ENCODE measurements at regions not wholly inside any gene's neighbourhood (a gene's known extent, or its start where the extent isn't known, plus 50 kb on each side); places are given as distances from the start of the nearest gene placed in this dataset.
"Not testable (repeated sequence)": the region's sequence is repeated elsewhere in the genome, so short reads cannot be mapped to it uniquely, and the experiment has no call there.

DNA sequence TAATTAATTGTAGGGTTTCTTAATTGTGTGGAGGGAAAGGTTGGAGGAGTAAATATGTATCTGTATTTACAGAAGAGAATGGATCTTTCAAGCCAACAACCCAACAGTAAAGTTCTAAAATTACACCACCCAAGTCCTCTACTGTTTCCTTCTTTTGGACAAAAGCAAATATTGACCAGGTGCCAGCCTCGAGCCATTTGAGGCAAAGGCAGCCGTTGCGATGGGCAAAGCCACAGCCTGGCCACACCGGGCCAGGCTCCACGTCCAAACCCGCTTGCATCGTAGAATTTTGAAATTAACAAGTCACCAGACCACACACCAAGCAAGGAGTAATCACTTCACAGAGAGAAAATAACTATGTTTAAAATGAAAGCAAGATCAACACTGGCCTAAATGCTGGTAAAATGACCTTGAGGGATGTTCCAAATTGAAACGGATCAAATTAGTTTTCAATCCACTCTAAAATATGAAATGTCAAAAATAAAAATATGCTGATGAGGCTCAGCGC is 331.0 kb downstream of the BCL2L11 start:
- ATAC-seq, result peak; percentile 5
- intact Hi-C loops (cut with DNase I); H3K27ac ChIP-seq; DNase-seq; H3K36me3 ChIP-seq; H3K9me3 ChIP-seq; H3K4me1 ChIP-seq; H3K4me3 ChIP-seq; H3K27me3 ChIP-seq: not testable (repeated sequence)

DNA sequence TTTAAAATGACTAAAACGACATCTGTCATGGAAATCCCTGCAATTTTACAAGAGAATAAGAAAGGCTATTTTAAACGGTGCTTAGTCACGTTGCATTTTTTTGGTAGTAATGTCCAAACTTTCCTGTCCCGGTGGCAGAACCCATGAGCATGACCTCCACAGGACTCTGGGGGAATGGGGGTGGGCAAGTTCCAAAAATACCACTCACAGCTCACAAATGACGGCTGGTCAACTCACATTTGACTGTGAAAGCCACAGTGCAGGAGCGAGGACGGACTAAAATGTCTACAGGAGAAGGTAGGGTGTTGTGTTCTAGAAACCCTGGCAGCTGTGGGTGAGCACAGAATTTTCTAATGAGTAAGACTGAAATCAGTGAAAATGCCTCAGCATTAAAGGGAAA is 331.5 kb downstream of the BCL2L11 start:
- H3K27ac ChIP-seq; H3K4me1 ChIP-seq; ATAC-seq; H3K4me3 ChIP-seq; intact Hi-C loops (cut with DNase I); H3K36me3 ChIP-seq; H3K27me3 ChIP-seq; DNase-seq; H3K9me3 ChIP-seq: not testable (repeated sequence)

DNA sequence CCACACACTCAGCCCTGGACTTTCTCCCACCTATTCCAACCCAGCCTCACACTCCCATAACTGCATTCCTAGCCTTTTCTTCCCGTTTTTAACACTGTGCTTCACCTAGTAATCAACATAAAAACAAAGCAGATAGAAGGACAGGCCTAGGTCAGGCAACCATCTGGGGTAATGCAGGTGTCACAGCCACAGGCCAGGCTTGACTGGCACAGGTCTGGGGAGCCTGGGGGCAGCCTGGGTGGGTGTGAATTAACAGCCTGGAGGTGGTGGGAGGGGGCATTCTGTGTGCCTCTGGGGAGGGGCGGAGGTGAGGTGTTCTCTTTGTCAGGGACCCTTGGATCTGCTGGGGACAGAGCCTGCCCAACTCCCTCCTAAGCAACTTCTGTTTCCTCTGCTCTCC is 332.6 kb downstream of the BCL2L11 start:
- H3K9me3 ChIP-seq; H3K27me3 ChIP-seq; H3K36me3 ChIP-seq; DNase-seq; H3K4me3 ChIP-seq; H3K4me1 ChIP-seq; H3K27ac ChIP-seq; intact Hi-C loops (cut with DNase I): not testable (repeated sequence)
- ATAC-seq, result peak; percentile 12

DNA sequence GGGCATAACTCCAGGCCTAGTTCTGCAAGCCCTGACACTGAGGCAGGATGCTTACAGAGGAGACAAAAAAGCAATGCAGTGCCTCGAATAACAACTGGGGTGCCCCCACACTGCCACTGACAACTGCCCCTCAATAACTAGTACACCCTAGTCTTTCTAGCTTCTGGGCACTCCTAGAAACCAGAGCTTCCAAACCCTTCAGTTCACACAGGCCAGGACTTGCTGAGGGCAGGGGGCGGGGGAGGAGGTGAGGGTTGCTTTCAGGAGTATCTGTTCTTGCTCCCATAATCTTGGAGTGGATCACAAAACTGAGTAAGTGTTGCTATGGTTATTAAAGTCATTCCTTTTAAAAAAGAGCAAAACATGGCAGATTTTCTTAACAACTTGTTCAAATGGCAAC is 333.1 kb downstream of the BCL2L11 start:
- H3K9me3 ChIP-seq; H3K4me3 ChIP-seq; H3K27me3 ChIP-seq; DNase-seq; H3K36me3 ChIP-seq; H3K27ac ChIP-seq; H3K4me1 ChIP-seq; intact Hi-C loops (cut with DNase I): not testable (repeated sequence)
- ATAC-seq, result peak; percentile 10

DNA sequence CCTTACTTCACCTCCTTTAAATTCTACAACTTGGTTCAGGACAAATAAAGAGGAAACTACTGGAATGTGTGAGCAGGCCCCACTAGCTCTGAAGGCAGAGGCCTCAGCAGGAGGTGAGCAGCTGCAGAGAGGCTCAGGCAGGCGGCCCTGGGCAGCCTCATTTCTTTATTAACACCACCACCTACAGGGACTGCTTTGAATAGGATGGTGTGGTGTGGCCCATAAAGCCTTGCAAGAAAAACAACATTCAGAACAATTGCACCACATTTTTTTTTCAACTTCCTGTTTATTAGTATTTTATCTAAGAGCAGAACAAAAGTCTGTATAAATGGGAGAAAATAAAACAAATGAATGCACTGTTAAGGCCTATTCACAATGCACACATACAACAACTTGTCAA is 333.7 kb downstream of the BCL2L11 start:
- TF ChIP-seq, protein P1, sequence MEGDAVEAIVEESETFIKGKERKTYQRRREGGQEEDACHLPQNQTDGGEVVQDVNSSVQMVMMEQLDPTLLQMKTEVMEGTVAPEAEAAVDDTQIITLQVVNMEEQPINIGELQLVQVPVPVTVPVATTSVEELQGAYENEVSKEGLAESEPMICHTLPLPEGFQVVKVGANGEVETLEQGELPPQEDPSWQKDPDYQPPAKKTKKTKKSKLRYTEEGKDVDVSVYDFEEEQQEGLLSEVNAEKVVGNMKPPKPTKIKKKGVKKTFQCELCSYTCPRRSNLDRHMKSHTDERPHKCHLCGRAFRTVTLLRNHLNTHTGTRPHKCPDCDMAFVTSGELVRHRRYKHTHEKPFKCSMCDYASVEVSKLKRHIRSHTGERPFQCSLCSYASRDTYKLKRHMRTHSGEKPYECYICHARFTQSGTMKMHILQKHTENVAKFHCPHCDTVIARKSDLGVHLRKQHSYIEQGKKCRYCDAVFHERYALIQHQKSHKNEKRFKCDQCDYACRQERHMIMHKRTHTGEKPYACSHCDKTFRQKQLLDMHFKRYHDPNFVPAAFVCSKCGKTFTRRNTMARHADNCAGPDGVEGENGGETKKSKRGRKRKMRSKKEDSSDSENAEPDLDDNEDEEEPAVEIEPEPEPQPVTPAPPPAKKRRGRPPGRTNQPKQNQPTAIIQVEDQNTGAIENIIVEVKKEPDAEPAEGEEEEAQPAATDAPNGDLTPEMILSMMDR (IDR thresholded peaks at IDR 0.05), result peak; percentile 12
- H3K27me3 ChIP-seq; H3K4me3 ChIP-seq; H3K27ac ChIP-seq; H3K9me3 ChIP-seq; H3K4me1 ChIP-seq; DNase-seq; H3K36me3 ChIP-seq; intact Hi-C loops (cut with DNase I): not testable (repeated sequence)
- peak; percentile 97 for ATAC-seq

GRCh38 chr2:111455016-111456015 is 334.6 kb downstream of the BCL2L11 start:
- H3K36me3 ChIP-seq; H3K4me3 ChIP-seq; H3K9me3 ChIP-seq; H3K27ac ChIP-seq; H3K27me3 ChIP-seq; intact Hi-C loops (cut with DNase I); DNase-seq; H3K4me1 ChIP-seq: not testable (repeated sequence)
- ATAC-seq, result peak; percentile 40

DNA sequence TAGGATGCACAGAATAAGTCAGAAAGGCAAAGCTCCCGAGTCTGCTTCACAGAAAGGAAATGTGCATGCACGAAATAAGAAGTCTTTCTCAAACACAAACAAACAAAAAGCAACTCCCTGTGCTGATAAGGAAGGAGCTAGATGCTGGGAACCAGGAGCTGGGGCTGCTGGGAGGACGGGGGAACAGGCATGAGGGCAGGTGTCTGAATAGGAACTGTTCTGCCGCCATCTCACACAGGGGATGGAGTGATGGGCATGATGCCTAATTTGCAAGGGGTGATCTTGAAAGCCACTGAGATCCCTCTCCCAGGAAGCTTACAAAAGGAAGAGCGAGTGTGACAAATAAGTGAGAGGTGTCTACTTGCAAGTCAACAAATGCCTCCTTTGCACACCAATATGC is 336.5 kb downstream of the BCL2L11 start:
- intact Hi-C loops (cut with DNase I); DNase-seq; H3K36me3 ChIP-seq; H3K9me3 ChIP-seq; H3K4me3 ChIP-seq; H3K4me1 ChIP-seq; H3K27me3 ChIP-seq; H3K27ac ChIP-seq; ATAC-seq: not testable (repeated sequence)

DNA sequence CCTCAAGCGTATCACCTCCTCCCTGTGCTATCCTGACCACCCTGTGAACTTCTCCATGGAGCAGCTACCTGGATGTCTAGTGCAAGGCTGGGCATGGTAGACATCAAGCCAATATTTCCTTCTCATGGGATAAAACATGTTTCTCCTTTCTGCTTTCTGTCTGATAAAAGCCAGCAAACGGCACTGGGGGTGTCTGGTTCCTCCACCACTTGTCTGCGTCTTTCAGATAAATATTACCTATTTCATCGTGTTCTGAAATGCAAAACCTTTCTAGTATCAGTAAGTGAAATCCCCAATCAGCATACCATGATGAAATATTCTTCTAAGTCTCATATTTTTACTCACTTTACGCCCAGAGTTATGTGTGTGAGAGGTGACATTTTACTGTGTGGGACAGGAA is 340.2 kb downstream of the BCL2L11 start:
- DNase-seq; H3K27me3 ChIP-seq; H3K4me1 ChIP-seq; H3K9me3 ChIP-seq; intact Hi-C loops (cut with DNase I); ATAC-seq; H3K4me3 ChIP-seq; H3K36me3 ChIP-seq; H3K27ac ChIP-seq: not testable (repeated sequence)

DNA sequence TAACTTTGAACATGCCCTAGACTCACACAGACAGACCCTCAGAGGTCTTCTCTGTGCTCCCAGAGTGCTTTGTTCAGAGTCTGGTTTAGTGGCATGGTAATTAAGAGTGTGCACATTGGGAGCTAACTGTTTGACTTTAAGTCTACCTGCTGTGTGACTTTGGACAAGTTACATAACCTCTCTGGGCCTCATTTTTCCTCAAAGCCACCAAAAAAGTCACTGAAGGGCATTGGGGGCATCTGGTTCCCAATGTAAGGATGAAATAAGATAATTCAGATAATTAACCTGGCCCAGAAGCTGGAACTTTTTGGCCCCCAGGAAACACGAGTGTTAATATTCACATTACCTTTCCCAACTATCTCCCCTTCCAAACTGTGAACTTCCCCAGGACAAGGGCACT is 341.1 kb downstream of the BCL2L11 start:
- H3K4me3 ChIP-seq; H3K36me3 ChIP-seq; H3K9me3 ChIP-seq; H3K4me1 ChIP-seq; intact Hi-C loops (cut with DNase I); H3K27ac ChIP-seq; DNase-seq; H3K27me3 ChIP-seq; ATAC-seq: not testable (repeated sequence)

DNA sequence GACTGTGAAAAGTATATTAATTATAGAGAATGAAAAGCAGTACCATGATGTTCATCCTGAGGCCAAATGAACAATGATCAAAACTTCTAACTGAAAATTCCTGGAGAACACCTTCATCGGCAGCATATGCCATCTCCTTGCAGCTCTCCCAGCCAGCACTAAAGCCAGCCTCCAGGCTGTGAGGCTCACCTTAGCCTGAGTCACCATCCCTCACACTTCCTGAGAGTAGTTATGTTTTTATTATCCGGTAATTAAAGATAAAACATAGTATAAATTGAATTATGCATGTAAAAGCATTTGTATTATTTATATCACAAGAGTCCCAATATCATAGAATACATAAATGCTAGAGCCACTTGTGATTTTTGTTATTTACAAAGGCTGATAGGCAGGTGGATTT is 341.9 kb downstream of the BCL2L11 start:
- H3K4me3 ChIP-seq; H3K4me1 ChIP-seq; ATAC-seq; H3K9me3 ChIP-seq; H3K27me3 ChIP-seq; intact Hi-C loops (cut with DNase I); H3K27ac ChIP-seq; H3K36me3 ChIP-seq; DNase-seq: not testable (repeated sequence)

DNA sequence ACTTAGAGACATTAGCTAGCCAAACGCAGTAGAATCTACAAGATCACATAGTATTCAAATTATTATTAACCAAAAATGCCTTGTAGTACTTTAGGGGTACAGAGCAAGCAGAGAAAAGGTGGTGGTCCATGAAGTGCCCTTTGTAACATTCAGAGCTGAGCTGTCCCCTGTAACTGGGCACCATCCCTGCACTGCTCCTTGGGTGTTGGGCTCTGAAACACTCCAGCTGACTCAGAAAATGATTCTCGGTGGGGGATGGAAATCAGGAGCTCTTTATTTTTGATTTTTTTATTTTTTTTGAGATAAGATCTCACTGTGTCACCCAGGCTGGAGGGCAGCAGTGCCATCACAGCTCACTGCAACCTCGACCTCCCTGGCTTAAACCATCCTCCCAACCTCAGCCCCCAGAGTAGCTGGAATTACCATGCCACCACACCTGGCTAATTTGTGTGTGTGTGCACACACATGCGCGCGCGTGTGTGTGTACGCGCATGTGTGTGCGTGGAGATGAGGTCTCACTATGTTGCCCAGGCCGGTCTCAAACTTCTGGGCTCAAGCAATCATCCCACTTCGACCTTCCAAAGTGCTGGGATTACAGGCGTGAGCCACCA is 342.6 kb downstream of the BCL2L11 start:
- H3K4me1 ChIP-seq; H3K4me3 ChIP-seq; DNase-seq; ATAC-seq; H3K9me3 ChIP-seq; H3K27me3 ChIP-seq; H3K36me3 ChIP-seq; intact Hi-C loops (cut with DNase I): not testable (repeated sequence)
- peak overlapping the region; percentile 65 for H3K27ac ChIP-seq

DNA sequence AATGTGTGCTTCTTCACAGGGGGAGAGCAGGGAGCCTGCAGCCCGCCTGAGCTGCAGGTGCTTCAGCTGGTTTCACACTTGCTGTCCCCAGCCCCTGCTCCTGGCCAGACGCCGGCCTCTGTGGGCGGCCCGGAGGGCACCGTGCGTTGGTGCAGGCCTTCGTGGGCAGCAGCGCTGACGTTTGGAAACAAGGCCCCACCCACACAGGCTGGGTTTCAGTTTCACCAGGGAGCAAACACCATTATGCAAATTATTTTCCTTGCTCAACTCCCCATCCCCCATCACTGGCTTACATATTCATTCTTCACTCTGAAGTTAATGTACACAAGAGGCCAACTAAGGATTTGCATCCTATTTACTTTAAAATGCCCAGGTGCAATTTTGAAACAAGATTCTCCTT is 343.2 kb downstream of the BCL2L11 start:
- H3K27ac ChIP-seq, H3K4me3 ChIP-seq: not testable (repeated sequence)
- peak; percentile 90 for ATAC-seq

GRCh38 chr2:111464367-111464766 is 343.7 kb downstream of the BCL2L11 start:
- H3K4me3 ChIP-seq; H3K9me3 ChIP-seq; H3K4me1 ChIP-seq; H3K36me3 ChIP-seq; H3K27ac ChIP-seq; ATAC-seq; H3K27me3 ChIP-seq; intact Hi-C loops (cut with DNase I); DNase-seq: not testable (repeated sequence)

More for the DNA sequence above, 343.2 kb downstream of the BCL2L11 start:
- H3K4me1 ChIP-seq; H3K27me3 ChIP-seq; H3K9me3 ChIP-seq; H3K36me3 ChIP-seq; DNase-seq; intact Hi-C loops (cut with DNase I): not testable (repeated sequence)

All from upper lobe of right lung (tissue), 1 donor.